Left ventricle myocardium inferior (tissue), 1 donor: ENCODE measurements at regions not wholly inside any gene's neighbourhood (a gene's known extent, or its start where the extent isn't known, plus 50 kb on each side); places are given as distances from the start of the nearest gene placed in this dataset.

Source experiments
- DNase-seq: peaks from one replicate; pipeline ENCODE4 v3.0.0-alpha.2; 2020
- H3K27ac ChIP-seq: fragments of 200-600 bp; replicated peaks from 2 replicates; pipeline ENCODE4 v1.8.0; 2021
- H3K27me3 ChIP-seq: fragments of 200-600 bp; 2 replicates; pipeline ENCODE4 v1.8.0; 2021; ENCODE audit warnings: low read depth
- H3K36me3 ChIP-seq: fragments of 200-600 bp; 2 replicates; pipeline ENCODE4 v1.8.0; 2021
- H3K4me1 ChIP-seq: fragments of 200-600 bp; 2 replicates; pipeline ENCODE4 v1.8.0; 2021
- H3K4me3 ChIP-seq: fragments of 200-600 bp; 2 replicates; pipeline ENCODE4 v1.8.0; 2021; ENCODE audit warnings: mild to moderate bottlenecking, moderate library complexity
- H3K9me3 ChIP-seq: fragments of 200-600 bp; replicated peaks from 2 replicates; pipeline ENCODE4 v1.8.0; 2021
- intact Hi-C: fragments of 100-400 bp; cut with micrococcal nuclease; formaldehyde crosslinking; loops from one replicate; pipeline ENCODE4 v1.11.0; 2022
- TF ChIP-seq, protein P1 (sequence below): fragments of 200-600 bp; IDR thresholded peaks from 2 replicates; pipeline ENCODE4 v1.8.0; 2021; ENCODE audit warnings: antibody characterized with exemption, mild to moderate bottlenecking, borderline replicate concordance
- donor health status: DM: no; HTN: yes; CAD: no; lungs with severe emphysema.

DNA sequence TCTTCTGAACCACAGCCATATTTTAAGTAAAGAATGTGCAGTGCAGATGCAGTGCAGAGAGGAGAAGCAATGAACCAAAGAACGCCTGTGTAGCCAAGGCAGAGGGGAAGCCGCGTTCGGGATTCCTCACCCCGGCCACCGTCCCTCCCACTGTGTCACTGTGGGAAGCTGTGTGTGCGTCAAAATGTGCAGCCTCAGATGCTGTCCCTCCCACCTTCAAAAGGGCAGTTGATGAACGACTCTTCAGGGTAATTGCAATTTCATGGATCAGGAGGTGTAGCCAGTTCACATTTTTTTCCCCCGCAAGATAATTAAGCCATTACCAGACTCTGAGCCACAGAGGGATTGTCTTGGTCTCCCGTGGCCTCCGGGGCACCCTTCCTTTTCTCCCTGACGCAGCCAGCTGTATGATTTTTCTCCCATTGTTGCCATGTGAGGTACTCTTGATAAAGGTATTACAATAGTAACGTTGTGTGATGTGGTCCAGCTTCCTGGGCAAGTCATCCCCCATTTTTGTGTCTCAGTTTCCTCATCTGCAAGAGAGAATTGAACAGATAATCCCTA, 190.0 kb downstream of the FOXL1 start:
- H3K4me1 ChIP-seq, result no peaks in the 10 kb centered on the region
- peaks cover 10% of the 10 kb centered on the region for H3K9me3 ChIP-seq
- no peak overlapping the region for H3K4me3 ChIP-seq
- H3K36me3 ChIP-seq, result no peaks in the 10 kb centered on the region
- peaks cover 79% of the 10 kb centered on the region for H3K27me3 ChIP-seq
- H3K27ac ChIP-seq, result no peak overlapping the region
- intact Hi-C loops, result no loop called here
- no peak for DNase-seq
- TF ChIP-seq, protein P1, sequence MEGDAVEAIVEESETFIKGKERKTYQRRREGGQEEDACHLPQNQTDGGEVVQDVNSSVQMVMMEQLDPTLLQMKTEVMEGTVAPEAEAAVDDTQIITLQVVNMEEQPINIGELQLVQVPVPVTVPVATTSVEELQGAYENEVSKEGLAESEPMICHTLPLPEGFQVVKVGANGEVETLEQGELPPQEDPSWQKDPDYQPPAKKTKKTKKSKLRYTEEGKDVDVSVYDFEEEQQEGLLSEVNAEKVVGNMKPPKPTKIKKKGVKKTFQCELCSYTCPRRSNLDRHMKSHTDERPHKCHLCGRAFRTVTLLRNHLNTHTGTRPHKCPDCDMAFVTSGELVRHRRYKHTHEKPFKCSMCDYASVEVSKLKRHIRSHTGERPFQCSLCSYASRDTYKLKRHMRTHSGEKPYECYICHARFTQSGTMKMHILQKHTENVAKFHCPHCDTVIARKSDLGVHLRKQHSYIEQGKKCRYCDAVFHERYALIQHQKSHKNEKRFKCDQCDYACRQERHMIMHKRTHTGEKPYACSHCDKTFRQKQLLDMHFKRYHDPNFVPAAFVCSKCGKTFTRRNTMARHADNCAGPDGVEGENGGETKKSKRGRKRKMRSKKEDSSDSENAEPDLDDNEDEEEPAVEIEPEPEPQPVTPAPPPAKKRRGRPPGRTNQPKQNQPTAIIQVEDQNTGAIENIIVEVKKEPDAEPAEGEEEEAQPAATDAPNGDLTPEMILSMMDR, result no peak

- H3K4me3 ChIP-seq, result no peak overlapping the region
- intact Hi-C loops, result no loop called here
- TF ChIP-seq, protein P1, result no peak
These were observed 190.7 kb downstream of the FOXL1 start for GRCh38 chr16:86768999-86769398.

DNA sequence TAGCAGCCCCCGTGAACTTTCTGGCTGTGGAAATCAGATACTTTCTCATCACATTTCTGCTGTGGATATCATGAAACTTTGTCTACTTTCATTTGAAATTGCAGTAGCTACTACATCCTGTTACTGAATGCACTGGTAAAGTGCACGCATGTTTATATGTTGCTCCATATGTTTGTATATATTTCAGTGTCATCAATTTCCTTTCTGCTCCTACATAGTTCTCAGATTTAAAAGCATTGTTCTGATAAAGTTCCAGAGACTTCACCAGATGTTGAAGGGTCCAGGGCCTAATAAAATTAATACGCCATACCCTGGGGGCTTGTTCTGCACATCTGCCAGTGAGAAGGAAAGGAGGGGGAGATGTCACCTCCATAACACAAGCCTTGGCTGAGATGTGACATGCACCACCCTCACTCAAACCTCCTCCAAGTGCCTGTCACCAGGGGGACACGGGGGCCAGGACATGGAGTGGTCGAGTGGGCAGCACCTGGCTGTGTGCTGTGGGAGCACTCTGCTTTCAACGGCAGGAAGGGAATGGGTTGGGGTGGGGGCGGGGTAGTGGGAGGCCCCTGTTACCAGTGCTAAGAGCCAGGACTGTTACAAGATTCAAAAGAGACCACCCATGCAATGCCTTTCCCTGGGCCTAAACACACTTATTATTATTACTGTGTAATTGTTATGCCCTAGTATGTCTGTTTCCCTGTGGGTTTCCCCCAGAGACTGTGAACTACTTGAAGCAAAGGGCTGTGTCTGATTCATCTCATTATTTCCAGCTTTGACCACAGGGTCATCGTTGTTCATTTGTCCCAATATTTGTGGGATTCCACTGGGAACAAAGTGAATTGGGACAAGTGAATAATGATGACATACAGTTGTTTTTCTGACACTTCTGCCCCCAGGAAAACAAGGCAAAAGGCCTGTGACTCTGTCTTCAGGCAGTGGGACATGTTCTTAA, 193.4 kb downstream of the FOXL1 start:
- intact Hi-C loops, result no loop called here
- H3K4me3 ChIP-seq, result no peak overlapping the region
- no peaks in the 10 kb centered on the region for H3K36me3 ChIP-seq
- TF ChIP-seq, protein P1, result no peak
- DNase-seq, result no peak
- H3K9me3 ChIP-seq, result peaks cover 5% of the 10 kb centered on the region
- H3K27ac ChIP-seq, result no peak overlapping the region
- no peaks in the 10 kb centered on the region for H3K4me1 ChIP-seq
- peaks cover 64% of the 10 kb centered on the region for H3K27me3 ChIP-seq

More at GRCh38 chr16:86768999-86769398, 190.7 kb downstream of the FOXL1 start:
- H3K9me3 ChIP-seq, result peaks cover 10% of the 10 kb centered on the region
- no peaks in the 10 kb centered on the region for H3K4me1 ChIP-seq
- no peak for DNase-seq
- H3K27me3 ChIP-seq, result peaks cover 72% of the 10 kb centered on the region
- H3K36me3 ChIP-seq, result no peaks in the 10 kb centered on the region
- H3K27ac ChIP-seq, result no peak overlapping the region

GRCh38 chr16:86772671-86773353, 194.5 kb downstream of the FOXL1 start:
- TF ChIP-seq, protein P1, result no peak
- H3K36me3 ChIP-seq, result no peaks in the 10 kb centered on the region
- H3K27ac ChIP-seq, result no peak overlapping the region
- H3K4me3 ChIP-seq, result no peak overlapping the region
- peaks cover 54% of the 10 kb centered on the region for H3K27me3 ChIP-seq
- H3K4me1 ChIP-seq, result no peaks in the 10 kb centered on the region
- DNase-seq, result no peak
- H3K9me3 ChIP-seq, result peaks cover 5% of the 10 kb centered on the region
- intact Hi-C loops, result no loop called here

GRCh38 chr16:86773354-86773715, 195.0 kb downstream of the FOXL1 start:
- no peak for DNase-seq
- H3K4me1 ChIP-seq, result no peaks in the 10 kb centered on the region
- H3K36me3 ChIP-seq, result no peaks in the 10 kb centered on the region
- peaks cover 5% of the 10 kb centered on the region for H3K9me3 ChIP-seq
- TF ChIP-seq, protein P1, result no peak
- no peak overlapping the region for H3K4me3 ChIP-seq
- intact Hi-C loops, result no loop called here
- peaks cover 49% of the 10 kb centered on the region for H3K27me3 ChIP-seq
- no peak overlapping the region for H3K27ac ChIP-seq
